Limb (tissue), 2 donors: ENCODE measurements at regions not wholly inside any gene's neighbourhood (a gene's known extent, or its start where the extent isn't known, plus 50 kb on each side); places are given as distances from the start of the nearest gene placed in this dataset.
"Not testable (repeated sequence)": the region's sequence is repeated elsewhere in the genome, so short reads cannot be mapped to it uniquely, and the experiment has no call there.

Source experiments
- DNase-seq, 2 donors: peaks; one replicate each; pipeline ENCODE4 v3.0.0-alpha.2; 2016; ENCODE audit errors: extremely low spot score in 2 of 2

DNA sequence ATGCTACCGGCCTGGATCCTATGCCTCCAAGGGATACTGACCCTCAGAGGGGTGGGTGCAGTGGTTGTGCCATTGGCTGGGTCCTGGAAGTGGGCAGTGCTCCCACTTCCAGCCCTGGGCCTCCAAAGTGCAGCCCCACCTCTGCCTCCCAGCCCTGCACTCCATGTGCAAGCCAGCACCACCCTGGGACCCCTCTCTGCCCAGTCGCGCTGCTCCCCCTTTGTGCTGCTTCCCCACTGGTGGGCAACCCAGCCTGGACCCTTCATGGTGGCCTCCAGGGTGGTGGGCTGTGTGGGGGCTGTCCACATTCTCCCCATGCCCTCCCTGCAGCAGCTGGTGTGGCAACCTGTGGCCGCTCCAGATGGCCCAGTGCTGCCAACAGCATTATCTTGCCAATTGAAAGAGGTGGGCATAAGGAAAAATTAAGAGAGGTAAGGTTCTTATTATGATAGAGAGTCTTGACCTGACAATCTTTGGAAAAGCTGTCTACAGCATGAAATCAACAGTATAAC lies 309.7 kb downstream of the GUCY2F start:
- DNase-seq: no peak

DNA sequence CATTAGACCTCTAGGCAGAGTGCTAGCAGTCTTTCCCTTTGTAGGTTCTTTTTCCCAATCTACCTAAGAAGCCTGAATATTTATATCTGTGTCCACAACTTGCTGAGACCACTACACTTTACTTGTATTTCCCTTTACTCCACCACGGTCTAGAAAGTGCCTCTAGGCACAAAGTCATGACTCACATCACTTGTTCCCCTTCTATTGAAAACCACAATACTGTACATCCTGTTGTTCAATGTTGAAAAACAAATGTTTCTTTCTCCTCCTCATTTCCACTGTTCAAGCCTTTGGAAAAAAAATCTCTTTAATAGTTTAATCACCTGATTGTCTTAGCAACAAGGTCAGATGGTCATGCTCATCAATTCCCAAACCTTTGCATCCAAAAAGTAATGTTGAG lies 326.7 kb downstream of the GUCY2F start:
- DNase-seq: no peak

DNA sequence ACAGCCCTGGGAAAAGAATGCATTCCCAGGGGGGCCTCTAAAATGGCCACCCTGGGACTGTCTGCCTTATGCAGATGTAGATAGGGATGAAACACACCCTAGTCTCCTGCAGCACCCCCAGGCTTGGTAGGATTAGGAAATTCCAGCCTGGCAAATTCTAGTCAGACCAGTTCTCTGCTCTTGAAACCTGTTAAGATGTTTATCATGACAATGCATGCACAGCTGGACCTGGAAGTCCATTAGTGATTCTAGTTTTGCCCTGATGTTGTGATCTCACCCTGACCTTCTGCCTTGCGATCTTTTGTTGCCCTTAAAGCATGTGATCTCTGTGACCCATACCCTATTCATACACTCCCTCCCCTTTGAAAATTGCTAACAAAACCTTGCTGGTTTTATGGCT lies 337.7 kb downstream of the GUCY2F start:
- not testable (repeated sequence) for DNase-seq

DNA sequence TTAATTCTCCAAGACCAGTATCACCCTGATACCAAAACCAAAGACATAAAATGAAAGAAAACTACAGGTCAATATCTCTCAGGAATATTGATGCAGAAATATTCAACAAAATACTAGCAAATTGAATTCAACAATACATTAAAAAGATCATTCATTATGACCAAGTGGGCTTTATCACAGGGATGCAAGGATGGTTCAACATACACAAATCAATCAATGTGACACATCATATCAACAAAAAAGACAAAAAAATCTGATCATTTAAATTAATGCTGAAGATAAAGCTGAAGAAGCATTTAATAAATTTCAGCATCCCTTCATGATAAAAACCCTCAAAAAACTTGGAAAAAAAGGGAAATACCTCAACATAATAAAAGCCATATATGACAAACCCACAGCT lies 341.4 kb downstream of the GUCY2F start:
- DNase-seq: no peak

DNA sequence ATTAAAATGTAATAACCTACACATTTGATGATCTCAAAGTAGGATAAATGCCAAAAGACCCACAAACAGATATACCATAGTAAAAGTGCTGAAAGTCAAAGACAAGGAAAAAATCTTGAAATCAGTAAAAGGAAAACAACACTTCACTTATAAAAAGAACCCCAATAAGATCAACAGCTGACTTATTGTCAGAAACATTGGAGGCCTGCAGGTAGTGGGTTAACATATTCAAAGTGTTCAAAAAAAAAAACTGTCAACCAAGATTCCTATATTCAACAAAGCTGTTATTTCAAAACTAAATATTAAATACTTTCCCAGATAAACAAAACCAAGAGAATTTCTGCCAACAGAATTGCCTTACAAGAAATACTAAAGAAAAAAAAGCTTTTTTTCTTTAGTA lies 347.1 kb downstream of the GUCY2F start:
- no peak for DNase-seq

DNA sequence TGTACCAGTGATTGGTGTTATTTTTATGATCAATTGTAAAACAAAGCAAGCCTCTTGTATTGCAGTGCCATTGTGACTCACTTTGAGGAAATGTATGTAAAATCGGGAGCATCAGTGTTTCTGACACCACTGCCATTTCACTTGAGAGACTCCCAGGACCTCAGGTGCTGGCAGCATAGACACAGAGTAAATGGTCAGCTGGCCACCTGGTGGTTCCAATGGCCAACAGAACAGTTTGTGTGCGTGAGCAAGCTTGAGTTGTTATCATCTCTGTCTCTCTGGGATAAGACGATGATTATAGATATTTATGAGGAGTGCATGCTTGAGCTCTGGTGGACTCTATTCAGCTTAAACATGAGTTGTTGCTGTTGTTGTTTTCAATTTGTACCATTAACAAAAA lies 356.6 kb downstream of the GUCY2F start:
- no peak for DNase-seq

DNA sequence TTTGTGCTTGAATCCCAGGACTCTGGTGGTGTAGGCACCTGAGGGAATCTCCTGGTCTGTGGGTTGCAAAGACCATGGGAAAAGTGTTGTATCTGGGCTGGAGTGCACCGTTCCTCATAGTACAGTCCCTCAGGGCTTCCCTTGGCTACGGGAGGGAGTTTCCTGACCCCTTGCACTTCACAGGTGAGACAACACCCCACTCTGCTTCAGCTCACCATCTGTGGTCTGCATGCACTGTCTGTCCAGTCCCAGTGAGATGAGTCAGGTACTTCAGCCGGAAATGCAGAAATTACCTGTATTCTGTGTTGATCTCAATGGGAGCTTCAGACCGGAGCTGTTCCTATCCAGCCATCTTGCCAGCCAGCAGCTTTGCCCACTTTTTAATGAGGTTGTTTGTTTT lies 353.0 kb upstream of the IRS4 start:
- DNase-seq: no peak

DNA sequence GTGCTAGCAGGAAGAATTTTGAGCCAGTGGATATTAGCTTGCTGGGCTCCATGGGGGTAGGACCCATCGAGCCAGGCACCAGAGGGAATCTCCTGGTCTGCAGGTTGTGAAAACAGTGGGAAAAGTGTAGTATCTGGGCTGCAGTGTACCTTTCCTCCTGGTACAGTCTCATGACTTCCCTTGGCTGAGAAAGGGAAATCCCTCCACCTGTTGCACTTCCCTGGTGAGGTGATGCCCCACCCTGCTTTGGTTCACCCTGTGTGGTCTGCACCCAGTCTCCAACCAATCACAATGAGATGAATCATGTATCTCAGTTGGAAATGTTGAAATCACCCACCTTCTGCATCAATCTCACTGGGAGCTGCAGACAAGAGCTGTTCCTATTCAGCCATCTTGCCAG lies 341.4 kb upstream of the IRS4 start:
- no peak for DNase-seq

DNA sequence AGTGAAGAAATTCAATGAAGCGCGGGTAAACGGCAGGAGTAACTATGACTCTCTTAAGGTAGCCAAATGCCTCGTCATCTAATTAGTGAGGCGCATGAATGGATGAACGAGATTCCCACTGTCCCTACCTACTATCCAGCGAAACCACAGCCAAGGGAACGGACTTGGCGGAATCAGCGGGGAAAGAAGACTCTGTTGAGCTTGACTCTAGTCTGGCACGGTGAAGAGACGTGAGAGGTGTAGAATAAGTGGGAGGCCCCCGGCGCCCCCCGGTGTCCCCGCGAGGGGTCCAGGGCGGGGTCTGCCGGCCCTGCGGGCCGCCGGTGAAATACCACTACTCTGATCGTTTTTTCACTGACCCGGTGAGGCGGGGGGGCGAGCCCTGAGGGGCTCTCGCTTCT lies 317.8 kb upstream of the IRS4 start:
- not testable (repeated sequence) for DNase-seq

DNA sequence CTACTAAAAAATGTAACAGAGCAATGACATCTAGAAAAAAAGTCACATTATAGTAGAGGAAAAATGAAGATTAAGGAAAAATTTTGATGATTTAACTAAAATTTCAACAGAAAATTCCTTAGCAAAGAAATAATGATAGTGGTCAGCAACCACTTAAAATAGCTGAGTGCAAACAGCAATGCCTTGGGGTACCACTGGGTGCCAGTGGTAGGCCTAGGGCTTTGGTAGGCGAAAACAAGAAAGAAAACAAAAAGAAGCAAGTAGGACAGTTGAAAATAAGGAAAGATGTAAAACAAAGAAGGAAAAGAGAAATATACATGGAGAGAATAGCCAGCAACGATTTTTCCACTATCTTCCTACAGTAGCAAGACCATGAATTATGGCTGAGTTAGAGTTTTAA lies 313.5 kb upstream of the IRS4 start:
- no peak for DNase-seq

DNA sequence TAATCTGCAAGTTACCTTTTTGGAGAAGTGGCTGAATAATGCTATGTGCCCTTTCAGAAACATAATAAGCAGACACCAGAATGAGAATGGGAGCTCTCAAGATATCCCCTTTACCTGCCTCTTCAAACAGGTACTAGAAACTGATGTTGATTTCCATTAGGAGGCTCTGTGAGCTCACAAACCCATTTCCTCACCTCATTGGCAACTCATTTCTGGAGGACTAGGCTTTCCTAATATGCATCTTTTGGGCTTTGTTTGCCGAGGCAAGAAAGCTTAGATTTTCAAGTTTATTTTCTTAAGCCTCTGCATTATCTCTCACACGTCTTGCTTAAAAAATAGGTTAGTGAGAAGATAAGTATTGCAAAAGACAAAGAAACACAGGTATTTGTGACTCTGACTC lies 313.1 kb upstream of the IRS4 start:
- no peak for DNase-seq

DNA sequence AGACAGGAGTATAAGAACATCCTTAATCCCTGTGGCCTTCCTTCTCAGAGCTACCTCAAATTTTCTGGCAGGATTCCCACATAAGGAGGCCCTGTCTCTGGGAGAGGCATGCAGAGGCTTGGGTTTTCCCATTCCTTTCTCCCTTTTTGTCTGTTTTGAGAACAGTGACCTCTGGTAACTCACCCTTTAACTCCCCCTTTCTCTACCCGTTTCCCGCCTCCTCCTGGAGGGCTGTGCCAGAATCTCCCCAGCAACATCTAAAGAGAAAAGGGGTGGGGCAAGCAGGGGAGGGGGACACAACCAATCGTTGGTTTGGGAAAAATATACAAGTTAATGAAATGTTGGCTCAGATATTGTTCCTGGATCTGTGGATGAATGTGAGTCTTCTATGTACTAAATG lies 303.7 kb upstream of the IRS4 start:
- no peak for DNase-seq

DNA sequence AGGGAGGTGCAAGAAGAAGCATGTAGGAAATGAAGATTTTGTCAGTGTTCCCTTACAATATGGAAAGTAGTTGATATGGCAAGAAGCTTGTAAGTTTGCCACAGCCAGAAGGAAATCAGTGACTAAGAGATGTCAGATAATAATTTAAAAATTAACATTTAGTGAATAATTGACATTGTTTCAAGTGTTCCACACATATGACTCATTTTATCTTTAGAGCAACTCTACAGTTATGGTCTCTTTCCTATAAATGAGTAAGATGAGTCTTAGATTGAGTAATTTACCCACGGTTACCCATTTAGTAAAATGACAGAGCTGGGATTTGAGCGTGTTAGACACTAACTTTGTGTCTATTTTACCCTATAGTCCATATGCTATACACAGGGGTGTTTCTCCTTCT lies 300.3 kb upstream of the IRS4 start:
- DNase-seq: no peak

DNA sequence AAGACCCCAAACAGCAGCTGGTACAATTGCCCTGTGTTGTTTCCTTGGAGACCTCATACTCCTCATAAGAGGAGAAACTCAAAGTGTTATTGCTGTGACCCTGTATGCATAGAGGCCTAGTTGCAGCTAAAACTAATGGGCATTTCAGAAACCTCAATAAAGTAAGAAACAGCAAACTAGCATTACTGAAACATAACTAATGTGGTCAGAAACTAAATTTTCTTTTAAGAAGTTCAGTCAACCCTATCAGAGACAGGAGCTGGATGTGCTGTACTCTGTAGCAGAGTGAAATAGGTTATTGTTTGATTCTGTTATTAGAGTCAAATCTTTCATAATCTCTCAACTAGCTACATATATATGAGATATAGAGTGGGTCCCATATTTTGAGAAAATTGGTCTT lies 257.5 kb upstream of the IRS4 start:
- no peak for DNase-seq

DNA sequence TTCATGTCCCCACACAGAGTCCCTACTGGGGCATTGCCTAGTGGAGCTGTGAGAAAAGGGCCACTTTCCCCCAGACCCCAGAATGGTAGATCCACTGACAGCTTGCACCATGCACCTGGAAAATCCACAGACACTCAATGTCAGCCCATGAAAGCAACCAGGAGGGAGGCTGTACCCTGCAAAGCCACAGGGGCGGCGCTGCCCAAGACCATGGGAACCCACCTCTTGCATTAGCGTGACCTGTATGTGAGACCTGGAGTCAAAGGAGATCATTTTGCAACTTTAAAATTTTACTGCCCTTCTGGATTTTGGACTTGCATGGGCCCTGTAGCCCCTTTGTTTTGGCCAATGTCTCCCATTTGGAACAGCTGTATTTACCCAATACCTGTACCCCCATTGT lies 236.5 kb upstream of the IRS4 start:
- DNase-seq: not testable (repeated sequence)

DNA sequence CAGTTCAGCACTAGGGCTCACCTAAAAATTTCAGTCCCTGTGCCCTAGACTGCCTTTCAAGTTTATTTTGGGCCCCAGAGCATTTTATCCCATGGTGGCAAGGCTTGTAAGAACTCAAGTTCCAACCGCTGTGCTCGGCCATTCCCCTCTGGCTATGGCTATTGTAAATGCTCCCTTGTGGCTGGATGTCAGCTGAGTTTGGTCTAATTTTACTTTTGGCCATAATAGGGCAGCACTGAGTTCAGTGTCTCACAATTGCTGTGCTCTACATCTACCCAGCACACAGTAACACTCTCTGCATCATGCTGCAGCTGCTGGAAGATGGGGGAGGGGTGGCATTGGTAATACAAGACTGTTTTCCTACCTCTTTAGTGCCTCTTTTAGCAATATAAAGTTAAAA lies 210.8 kb upstream of the IRS4 start:
- no peak for DNase-seq

DNA sequence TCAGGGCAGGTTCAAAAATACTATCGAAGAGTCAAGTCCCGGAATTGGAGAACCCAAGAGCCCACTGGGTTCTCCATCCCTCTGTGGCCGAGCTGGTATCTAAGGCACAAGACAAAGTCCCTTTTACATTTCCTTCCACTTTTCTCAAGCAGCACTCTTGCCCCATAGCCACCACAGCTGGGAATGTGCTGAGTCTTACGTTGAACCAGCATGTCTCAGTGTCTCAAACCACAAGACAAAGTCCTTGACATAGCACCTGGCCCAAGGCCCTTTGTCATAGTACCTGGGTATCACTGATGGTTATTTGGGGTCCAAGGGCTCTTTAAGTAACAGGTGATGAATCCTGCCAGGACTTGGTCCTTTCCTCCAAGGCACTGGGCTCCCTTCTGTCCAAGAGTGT lies 210.2 kb upstream of the IRS4 start:
- DNase-seq: no peak

DNA sequence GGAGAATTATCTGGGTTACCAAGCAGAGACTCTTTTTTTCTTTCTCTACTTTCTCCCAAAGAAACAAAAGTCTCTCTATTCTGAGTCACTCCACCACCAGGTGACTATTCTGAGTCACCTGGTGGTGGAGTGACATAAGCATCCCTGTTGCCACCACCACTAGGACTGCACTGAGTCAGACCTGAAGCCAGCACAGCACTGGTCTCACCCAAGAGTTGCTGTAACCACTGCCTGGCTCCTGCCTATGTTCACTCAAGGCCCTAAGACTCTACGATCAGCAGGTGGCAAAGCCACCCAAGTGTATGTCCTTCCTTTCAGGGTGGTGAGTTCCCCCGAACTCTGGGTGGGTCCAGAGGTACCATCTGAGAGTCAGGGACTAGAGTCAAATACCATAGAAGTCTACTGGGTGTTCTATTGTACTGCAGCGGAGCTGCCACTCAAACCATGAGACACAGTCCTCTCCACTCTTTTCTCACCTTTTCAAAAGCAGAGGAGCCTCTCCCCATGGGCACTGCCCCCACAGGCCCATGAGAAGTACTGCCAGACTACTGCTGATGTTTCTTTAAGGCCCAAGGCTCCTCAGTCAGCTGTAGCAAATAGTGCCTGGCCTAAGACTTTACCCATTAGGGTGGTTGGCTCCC lies 209.6 kb upstream of the IRS4 start:
- no peak for DNase-seq

DNA sequence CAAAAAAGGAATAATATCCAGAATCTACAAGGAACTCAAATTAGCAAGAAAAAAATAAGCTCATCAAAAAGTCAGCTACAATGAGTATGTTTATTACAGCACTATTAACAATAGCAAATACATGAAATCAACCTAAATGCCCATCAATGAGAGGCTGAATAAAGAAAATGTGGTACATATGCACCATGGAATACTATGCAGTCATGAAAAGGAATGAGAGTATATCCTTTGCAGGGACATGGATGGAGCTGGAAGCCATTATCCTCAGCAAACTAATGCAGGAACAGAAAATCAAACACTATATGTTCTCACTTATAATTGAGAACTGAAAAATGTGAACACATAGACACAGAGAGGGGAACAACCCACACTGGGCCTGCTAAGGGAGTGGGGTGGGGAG lies 178.4 kb upstream of the IRS4 start:
- no peak for DNase-seq

DNA sequence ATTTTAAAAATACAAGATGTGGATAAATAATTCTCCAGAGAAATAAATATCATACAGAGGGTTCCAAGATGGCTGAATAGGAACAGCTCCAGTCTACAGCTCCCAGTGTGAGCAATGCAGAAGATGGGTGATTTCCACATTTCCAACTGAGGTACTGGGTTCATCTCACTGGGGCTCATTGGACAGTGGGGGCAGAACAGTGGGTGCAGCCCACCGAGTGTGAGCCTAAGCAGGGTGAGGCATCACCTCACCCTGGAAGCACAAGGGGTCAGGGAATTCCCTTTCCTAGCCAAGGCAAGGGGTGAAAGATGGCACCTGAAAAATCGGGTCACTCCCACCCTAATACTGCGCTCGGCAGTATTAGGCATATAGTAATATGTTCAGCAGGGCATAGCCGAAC lies 167.5 kb upstream of the IRS4 start:
- not testable (repeated sequence) for DNase-seq

DNA sequence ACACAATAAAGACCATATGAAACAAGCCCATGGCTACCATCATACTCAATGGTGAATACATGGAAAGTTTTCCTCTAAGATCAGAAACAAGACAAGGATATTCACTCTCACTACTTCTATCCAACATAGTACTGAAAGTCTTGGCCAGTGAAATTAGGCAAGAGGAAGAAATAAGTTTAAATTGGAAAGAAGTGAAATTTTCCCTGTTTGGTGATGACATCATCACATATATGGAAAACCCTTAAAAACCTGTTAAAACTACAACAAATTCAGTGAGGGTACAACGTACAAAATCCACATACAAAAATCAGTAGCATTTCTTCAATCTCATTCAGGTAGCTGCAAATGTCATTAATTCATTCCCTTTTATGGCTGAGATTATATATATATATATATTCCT lies 164.0 kb upstream of the IRS4 start:
- no peak for DNase-seq

DNA sequence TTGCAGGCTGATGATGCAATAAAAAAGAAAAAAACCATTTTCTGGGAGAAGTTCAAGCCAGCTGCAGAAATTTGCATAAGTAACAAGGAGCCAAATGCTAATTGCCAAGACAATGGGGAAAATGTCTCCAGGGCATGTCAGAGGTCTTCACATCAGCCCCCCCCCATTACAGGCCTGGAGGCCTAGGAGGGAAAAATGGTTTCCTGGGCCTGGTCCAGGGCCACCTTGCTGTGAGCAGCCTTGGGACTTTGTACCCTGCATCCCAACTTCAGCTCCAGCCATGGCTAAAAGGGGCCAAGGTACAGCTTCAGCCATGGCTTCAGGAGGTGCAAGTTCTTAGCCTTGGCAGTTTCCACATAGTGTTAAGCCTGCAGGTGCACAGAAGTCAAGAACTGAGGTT lies 160.0 kb upstream of the IRS4 start:
- not testable (repeated sequence) for DNase-seq

DNA sequence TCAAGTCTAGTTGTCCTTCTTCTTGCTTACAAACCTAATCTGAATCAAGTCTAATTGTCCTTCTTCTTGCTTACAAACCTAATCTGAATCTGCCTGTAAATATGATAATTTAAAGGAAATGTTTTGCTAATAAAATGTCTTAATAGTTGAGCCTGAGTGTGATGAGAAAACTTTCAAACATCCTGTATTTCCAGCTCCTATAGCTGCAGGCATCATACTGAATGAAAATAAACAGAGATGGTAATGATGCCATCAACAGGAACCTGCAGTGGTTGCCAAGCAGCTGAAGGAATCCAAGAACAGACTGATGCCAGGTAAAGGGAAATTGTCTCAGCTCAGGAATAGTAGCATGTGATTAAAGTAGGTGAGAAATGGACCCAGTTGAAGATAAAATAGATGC lies 156.1 kb upstream of the IRS4 start:
- DNase-seq: no peak

DNA sequence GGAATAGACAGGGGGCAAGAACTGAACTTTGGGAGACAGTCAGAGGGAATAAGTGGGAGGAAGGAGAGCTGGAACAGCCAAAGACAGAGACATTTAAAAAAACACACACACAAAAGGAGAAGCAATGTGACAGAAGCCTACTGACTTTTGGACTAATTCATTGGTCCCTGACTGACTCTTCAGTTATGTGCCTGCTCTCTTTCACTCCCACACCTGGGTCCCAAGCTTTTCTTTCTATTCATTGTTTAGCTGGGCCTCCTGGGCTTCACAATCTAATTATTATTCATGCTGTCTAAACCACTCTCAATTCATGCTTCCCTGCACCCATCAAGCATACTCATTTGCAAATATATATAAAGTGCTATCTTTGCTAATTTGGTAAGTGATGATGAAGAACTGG lies 139.2 kb upstream of the IRS4 start:
- no peak for DNase-seq
